Liver (tissue), 3 donors: ENCODE measurements at regions not wholly inside any gene's neighbourhood (a gene's known extent, or its start where the extent isn't known, plus 50 kb on each side); places are given as distances from the start of the nearest gene placed in this dataset.

Experiments used
- ATF3 ChIP-seq: IDR thresholded peaks from 2 replicates; pipeline ENCODE4 v1.6.1; 2016; ENCODE audit warnings: antibody characterized with exemption
- CTCF ChIP-seq: fragments of 150-350 bp; IDR thresholded peaks from 2 replicates; pipeline ENCODE4 v1.5.1; 2017; ENCODE audit warnings: improper control_type of control experiment, low read depth, low read length; ENCODE audit not compliant: missing input control
- FOXA1 ChIP-seq: IDR thresholded peaks from 2 replicates; pipeline ENCODE4 v1.6.1; 2016; ENCODE audit warnings: antibody characterized with exemption
- GABPA ChIP-seq, 2 donors: IDR thresholded peaks in 1 of 2; conservative IDR thresholded peaks in 1 of 2; 2 replicates each; pipeline ENCODE4 v1.6.1; 2016; ENCODE audit warnings: antibody characterized with exemption in 2 of 2, mild to moderate bottlenecking in 1 of 2, moderate library complexity in 1 of 2
- JUND ChIP-seq, 2 donors: IDR thresholded peaks; 2 replicates each; pipeline ENCODE4 v1.6.1; 2016; ENCODE audit warnings: antibody characterized with exemption in 2 of 2
- RAD21 ChIP-seq, 2 donors: IDR thresholded peaks; 2 replicates each; pipeline ENCODE4 v1.6.1; 2016; ENCODE audit warnings: antibody characterized with exemption in 2 of 2, mild to moderate bottlenecking in 2 of 2
- SP1 ChIP-seq: IDR thresholded peaks from 2 replicates; pipeline ENCODE4 v1.6.1; 2018; ENCODE audit warnings: antibody characterized with exemption, mild to moderate bottlenecking
- TAF1 ChIP-seq: conservative IDR thresholded peaks from 2 replicates; pipeline ENCODE4 v1.6.1; 2016; ENCODE audit warnings: antibody characterized with exemption, mild to moderate bottlenecking
- YY1 ChIP-seq: IDR thresholded peaks from 2 replicates; pipeline ENCODE4 v1.6.1; 2016; ENCODE audit warnings: antibody characterized with exemption, mild to moderate bottlenecking
- ZBTB33 ChIP-seq: IDR thresholded peaks from 2 replicates; pipeline ENCODE4 v1.6.1; 2016; ENCODE audit warnings: antibody characterized with exemption
- TF ChIP-seq, protein P1 (sequence below): IDR thresholded peaks from 2 replicates; pipeline ENCODE4 v1.6.1; 2016; ENCODE audit warnings: antibody characterized with exemption
- TF ChIP-seq, protein P2 (sequence below): IDR thresholded peaks from 2 replicates; pipeline ENCODE4 v1.6.1; 2016; ENCODE audit warnings: antibody characterized with exemption, mild to moderate bottlenecking
- donor health status: healthy.
- donor health status: healthy.

GRCh38 chr11:72491001-72491400 is 56.7 kb upstream of the CLPB start:
- no peak for TF ChIP-seq CTCF
- TF ChIP-seq, protein P1, sequence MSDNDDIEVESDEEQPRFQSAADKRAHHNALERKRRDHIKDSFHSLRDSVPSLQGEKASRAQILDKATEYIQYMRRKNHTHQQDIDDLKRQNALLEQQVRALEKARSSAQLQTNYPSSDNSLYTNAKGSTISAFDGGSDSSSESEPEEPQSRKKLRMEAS: no peak
- TF ChIP-seq, protein P2, sequence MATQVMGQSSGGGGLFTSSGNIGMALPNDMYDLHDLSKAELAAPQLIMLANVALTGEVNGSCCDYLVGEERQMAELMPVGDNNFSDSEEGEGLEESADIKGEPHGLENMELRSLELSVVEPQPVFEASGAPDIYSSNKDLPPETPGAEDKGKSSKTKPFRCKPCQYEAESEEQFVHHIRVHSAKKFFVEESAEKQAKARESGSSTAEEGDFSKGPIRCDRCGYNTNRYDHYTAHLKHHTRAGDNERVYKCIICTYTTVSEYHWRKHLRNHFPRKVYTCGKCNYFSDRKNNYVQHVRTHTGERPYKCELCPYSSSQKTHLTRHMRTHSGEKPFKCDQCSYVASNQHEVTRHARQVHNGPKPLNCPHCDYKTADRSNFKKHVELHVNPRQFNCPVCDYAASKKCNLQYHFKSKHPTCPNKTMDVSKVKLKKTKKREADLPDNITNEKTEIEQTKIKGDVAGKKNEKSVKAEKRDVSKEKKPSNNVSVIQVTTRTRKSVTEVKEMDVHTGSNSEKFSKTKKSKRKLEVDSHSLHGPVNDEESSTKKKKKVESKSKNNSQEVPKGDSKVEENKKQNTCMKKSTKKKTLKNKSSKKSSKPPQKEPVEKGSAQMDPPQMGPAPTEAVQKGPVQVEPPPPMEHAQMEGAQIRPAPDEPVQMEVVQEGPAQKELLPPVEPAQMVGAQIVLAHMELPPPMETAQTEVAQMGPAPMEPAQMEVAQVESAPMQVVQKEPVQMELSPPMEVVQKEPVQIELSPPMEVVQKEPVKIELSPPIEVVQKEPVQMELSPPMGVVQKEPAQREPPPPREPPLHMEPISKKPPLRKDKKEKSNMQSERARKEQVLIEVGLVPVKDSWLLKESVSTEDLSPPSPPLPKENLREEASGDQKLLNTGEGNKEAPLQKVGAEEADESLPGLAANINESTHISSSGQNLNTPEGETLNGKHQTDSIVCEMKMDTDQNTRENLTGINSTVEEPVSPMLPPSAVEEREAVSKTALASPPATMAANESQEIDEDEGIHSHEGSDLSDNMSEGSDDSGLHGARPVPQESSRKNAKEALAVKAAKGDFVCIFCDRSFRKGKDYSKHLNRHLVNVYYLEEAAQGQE: no peak
- no peak for TF ChIP-seq ZBTB33
- no peak for TF ChIP-seq YY1
- no peak for TF ChIP-seq SP1
- no peak for TF ChIP-seq TAF1
- TF ChIP-seq FOXA1: no peak
- no peak for TF ChIP-seq RAD21 (IDR thresholded peaks at IDR 0.05)
- no peak for TF ChIP-seq GABPA (IDR thresholded peaks at IDR 0.05 in 1 of 2, conservative IDR thresholded peaks at IDR 0.05 in 1 of 2)
- TF ChIP-seq JUND (IDR thresholded peaks at IDR 0.05): no peak
- TF ChIP-seq ATF3: no peak
